ENCODE measurements at regions not wholly inside any gene's neighbourhood (a gene's known extent, or its start where the extent isn't known, plus 50 kb on each side); places are given as distances from the start of the nearest gene placed in this dataset.

- Histone ChIP-seq H3K36me3 (no peaks in the 10 kb centered on the region), H3K4me3 (no peak overlapping the region), H3K27ac (no peak overlapping the region), H3K27me3 (peaks cover 4% of the 10 kb centered on the region), H3K9me3 (no peaks in the 10 kb centered on the region), H3K4me1 (no peaks in the 10 kb centered on the region)
- DNase-seq (ENCODE audit: extremely low spot score in 2 of 2) = no peak
- intact Hi-C loops (cut with DNase I) = no loop called here
- TF ChIP-seq POLR2A (IDR thresholded peaks at IDR 0.05) (no peak), POLR2AphosphoS5 (IDR thresholded peaks at IDR 0.05; ENCODE audit: insufficient read depth in 1 of 2, low read depth in 1 of 2) (no peak), CTCF (IDR thresholded peaks at IDR 0.05) (no peak)
Observed at GRCh38 chr3:41001556-41001955, 197.7 kb upstream of the CTNNB1 start.

- Histone ChIP-seq H3K36me3 (no peaks in the 10 kb centered on the region), H3K4me3 (no peak overlapping the region), H3K4me1 (no peaks in the 10 kb centered on the region), H3K27ac (no peak overlapping the region), H3K9me3 (no peaks in the 10 kb centered on the region), H3K27me3 (peaks cover 4% of the 10 kb centered on the region)
- no peak for TF ChIP-seq POLR2AphosphoS5 (IDR thresholded peaks at IDR 0.05; ENCODE audit: insufficient read depth in 1 of 2, low read depth in 1 of 2)
- TF ChIP-seq CTCF (IDR thresholded peaks at IDR 0.05) = no peak
- TF ChIP-seq POLR2A (IDR thresholded peaks at IDR 0.05) = no peak
- no peak for DNase-seq (ENCODE audit: extremely low spot score in 2 of 2)
- intact Hi-C loops (cut with DNase I) = no loop called here
Observed at GRCh38 chr3:41002104-41002503, 197.2 kb upstream of the CTNNB1 start.

GRCh38 chr3:41007399-41007798, 191.9 kb upstream of the CTNNB1 start:
- no peak overlapping the region for H3K27ac ChIP-seq
- no peak overlapping the region for H3K4me3 ChIP-seq
- DNase-seq (ENCODE audit: extremely low spot score in 2 of 2) = no peak
- H3K27me3 ChIP-seq = no peaks in the 10 kb centered on the region
- intact Hi-C loops (cut with DNase I) = no loop called here
- H3K4me1 ChIP-seq = no peaks in the 10 kb centered on the region
- no peaks in the 10 kb centered on the region for H3K9me3 ChIP-seq
- TF ChIP-seq POLR2A (IDR thresholded peaks at IDR 0.05) = no peak
- no peak for TF ChIP-seq POLR2AphosphoS5 (IDR thresholded peaks at IDR 0.05; ENCODE audit: insufficient read depth in 1 of 2, low read depth in 1 of 2)
- no peak for TF ChIP-seq CTCF (IDR thresholded peaks at IDR 0.05)
- H3K36me3 ChIP-seq = no peaks in the 10 kb centered on the region

- intact Hi-C loops (cut with DNase I) = no loop called here
- Histone ChIP-seq H3K27ac (no peak overlapping the region), H3K9me3 (no peaks in the 10 kb centered on the region), H3K4me1 (no peaks in the 10 kb centered on the region), H3K36me3 (no peaks in the 10 kb centered on the region), H3K27me3 (no peaks in the 10 kb centered on the region), H3K4me3 (no peak overlapping the region)
- TF ChIP-seq POLR2A (IDR thresholded peaks at IDR 0.05) (no peak), POLR2AphosphoS5 (IDR thresholded peaks at IDR 0.05; ENCODE audit: insufficient read depth in 1 of 2, low read depth in 1 of 2) (no peak), CTCF (IDR thresholded peaks at IDR 0.05) (no peak)
- DNase-seq (ENCODE audit: extremely low spot score in 2 of 2) = no peak
Observed at GRCh38 chr3:41011854-41012253, 187.5 kb upstream of the CTNNB1 start.

GRCh38 chr3:41018855-41019254, 180.4 kb upstream of the CTNNB1 start:
- TF ChIP-seq POLR2AphosphoS5 (IDR thresholded peaks at IDR 0.05; ENCODE audit: insufficient read depth in 1 of 2, low read depth in 1 of 2) (no peak), POLR2A (IDR thresholded peaks at IDR 0.05) (no peak), CTCF (IDR thresholded peaks at IDR 0.05) (no peak)
- Histone ChIP-seq H3K4me3 (no peak overlapping the region), H3K4me1 (no peaks in the 10 kb centered on the region), H3K36me3 (no peaks in the 10 kb centered on the region), H3K27me3 (no peaks in the 10 kb centered on the region), H3K27ac (no peak overlapping the region), H3K9me3 (no peaks in the 10 kb centered on the region)
- DNase-seq (ENCODE audit: extremely low spot score in 2 of 2) = no peak
- intact Hi-C loops (cut with DNase I) = no loop called here
